ENCODE measurements at regions not wholly inside any gene's neighbourhood (a gene's known extent, or its start where the extent isn't known, plus 50 kb on each side); places are given as distances from the start of the nearest gene placed in this dataset.

DNA sequence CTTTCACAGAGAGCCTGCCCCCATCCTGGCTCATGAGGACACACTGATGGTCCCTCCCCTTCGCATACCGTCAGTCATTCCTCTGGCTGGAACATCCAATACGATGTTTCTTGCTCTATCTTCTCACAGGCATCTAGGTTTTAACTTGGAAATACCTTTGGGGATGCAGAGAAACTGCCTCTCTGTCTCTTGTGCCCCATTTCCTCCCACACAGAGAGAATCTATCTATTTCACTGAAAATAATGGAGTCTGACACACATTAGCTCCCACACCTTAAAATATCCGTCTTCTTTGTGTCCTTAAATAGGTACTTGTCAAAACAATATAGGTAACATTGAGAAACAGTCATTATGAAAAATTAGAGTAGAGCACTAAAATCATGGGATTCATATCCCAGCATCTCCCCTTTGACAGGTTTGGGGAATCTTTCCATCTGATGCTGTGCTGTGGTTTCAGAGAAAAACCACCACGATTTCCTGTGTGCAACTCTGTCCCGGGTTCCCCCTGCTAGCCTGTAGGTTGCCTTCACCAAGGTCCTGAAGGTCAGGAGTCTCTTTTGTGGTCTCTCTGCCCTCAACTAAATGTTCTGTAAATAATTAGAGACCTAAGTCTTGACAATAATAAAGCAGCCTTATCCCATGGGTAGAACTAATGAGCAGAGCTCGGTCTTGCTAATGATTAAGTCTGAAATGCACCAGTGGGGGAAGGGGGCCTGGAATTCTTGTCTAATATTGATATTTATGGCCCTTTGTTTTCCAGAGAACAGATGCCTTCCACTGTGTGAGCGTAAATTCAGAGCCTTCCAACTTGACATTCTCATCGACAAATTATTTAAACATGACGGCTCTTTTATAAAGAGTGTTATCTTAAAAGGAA, 371.0 kb downstream of the ICE1 start:
- no peaks in the 10 kb centered on the region for H3K36me3 ChIP-seq
- H3K4me1 ChIP-seq = no peaks in the 10 kb centered on the region
- DNase-seq = no peak
- TF ChIP-seq EP300 (IDR thresholded peaks at IDR 0.05; ENCODE audit: low read depth) (no peak), POLR2A (IDR thresholded peaks at IDR 0.05) (no peak), POLR2AphosphoS5 (IDR thresholded peaks at IDR 0.05) (no peak)
- TF ChIP-seq, protein P1, sequence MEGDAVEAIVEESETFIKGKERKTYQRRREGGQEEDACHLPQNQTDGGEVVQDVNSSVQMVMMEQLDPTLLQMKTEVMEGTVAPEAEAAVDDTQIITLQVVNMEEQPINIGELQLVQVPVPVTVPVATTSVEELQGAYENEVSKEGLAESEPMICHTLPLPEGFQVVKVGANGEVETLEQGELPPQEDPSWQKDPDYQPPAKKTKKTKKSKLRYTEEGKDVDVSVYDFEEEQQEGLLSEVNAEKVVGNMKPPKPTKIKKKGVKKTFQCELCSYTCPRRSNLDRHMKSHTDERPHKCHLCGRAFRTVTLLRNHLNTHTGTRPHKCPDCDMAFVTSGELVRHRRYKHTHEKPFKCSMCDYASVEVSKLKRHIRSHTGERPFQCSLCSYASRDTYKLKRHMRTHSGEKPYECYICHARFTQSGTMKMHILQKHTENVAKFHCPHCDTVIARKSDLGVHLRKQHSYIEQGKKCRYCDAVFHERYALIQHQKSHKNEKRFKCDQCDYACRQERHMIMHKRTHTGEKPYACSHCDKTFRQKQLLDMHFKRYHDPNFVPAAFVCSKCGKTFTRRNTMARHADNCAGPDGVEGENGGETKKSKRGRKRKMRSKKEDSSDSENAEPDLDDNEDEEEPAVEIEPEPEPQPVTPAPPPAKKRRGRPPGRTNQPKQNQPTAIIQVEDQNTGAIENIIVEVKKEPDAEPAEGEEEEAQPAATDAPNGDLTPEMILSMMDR (IDR thresholded peaks at IDR 0.05) = no peak
- intact Hi-C loops (cut with DNase I; ENCODE audit: low total_unique reads) (no loop called here), in situ Hi-C loops (cut with MboI; ENCODE audit: low pct_ligation_motif_present in 1 of 4, low pct_unique_long_range_greater_than_20kb in 1 of 4, low sequenced_read_pairs in 3 of 4) (no loop called here)
- H3K9me3 ChIP-seq = no peaks in the 10 kb centered on the region
- no peak overlapping the region for H3K4me3 ChIP-seq
- H3K27ac ChIP-seq = no peak overlapping the region
- WGBS, 2 donors (ENCODE audit: low coverage in 1 of 2) = 72 to 77% methylated on average over 6 to 10 of the region's 10 CpGs
- H3K27me3 ChIP-seq = no peaks in the 10 kb centered on the region

DNA sequence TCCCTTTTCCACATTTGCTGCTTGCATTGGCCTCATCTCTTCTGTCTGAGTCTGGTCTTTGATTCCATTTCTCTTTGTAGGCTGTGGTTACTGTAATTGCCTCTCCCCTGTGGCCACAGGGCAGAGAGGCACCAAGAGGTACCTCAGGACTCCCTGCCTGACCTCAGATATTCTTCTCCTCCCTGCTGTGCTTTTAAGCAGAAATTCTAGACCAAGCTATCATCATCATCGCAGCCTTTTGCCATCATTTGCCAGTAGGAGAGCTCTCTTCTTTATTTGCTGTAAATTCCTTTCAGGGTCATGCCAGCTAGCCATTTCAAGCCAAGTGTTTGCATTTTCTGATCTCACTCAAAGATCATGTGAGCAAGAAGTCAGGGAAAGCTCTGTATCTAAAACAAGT, 369.6 kb downstream of the ICE1 start:
- Histone ChIP-seq H3K27ac (no peak overlapping the region), H3K9me3 (no peaks in the 10 kb centered on the region), H3K4me1 (no peaks in the 10 kb centered on the region), H3K36me3 (no peaks in the 10 kb centered on the region), H3K27me3 (no peaks in the 10 kb centered on the region), H3K4me3 (no peak overlapping the region)
- in situ Hi-C loops (cut with MboI; ENCODE audit: low pct_ligation_motif_present in 1 of 4, low pct_unique_long_range_greater_than_20kb in 1 of 4, low sequenced_read_pairs in 3 of 4) = no loop called here
- WGBS, 2 donors (ENCODE audit: low coverage in 1 of 2) = 60 to 97% methylated on average over 1 of the region's 1 CpG
- TF ChIP-seq POLR2AphosphoS5 (IDR thresholded peaks at IDR 0.05) (no peak), POLR2A (IDR thresholded peaks at IDR 0.05) (no peak), EP300 (IDR thresholded peaks at IDR 0.05; ENCODE audit: low read depth) (no peak)
- TF ChIP-seq, protein P1 (IDR thresholded peaks at IDR 0.05) = no peak
- intact Hi-C loops (cut with DNase I; ENCODE audit: low total_unique reads) = no loop called here
- no peak for DNase-seq

DNA sequence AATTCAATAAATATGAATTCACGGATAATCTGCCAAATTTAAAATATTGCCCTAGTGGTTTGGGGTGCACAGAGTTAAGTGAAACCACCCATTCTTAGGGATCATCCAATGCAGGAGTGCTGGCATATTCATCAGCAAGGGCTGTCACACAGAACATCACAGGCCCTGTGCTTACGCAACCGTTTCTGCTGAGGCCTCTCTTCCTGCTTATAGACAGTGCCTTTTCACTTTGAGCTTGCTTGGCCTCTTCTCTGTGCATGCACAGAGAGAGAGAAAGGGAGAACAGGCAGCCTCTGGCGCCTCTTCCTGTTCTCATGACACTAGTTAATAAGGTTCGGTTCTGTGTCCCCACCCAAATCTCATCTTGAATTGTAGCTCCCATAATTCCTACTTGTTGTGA, 366.3 kb downstream of the ICE1 start:
- no peak for DNase-seq

DNA sequence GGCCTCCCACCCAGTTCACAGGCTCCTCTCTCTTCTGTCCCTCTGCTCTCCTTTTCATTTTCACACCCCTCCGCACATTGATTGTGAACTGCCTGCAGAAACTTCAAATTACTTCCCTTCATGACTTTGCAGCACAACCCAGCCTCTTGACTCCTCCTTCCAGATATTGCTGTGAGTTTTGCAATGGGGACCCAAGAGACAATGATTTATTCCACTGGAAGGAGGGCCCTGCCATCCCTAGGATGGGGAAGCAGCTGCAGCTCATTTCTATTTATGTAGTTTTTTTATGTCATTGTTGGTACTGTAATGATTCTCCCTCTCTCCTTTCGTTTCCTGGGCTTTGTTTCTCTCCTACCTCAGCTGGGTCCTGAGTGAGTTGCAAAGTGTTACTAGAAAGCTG, 364.9 kb downstream of the ICE1 start:
- TF ChIP-seq, protein P1 (IDR thresholded peaks at IDR 0.05) = no peak
- TF ChIP-seq POLR2AphosphoS5 (IDR thresholded peaks at IDR 0.05) = no peak
- no peak for TF ChIP-seq POLR2A (IDR thresholded peaks at IDR 0.05)
- no peak for TF ChIP-seq EP300 (IDR thresholded peaks at IDR 0.05; ENCODE audit: low read depth)
- Histone ChIP-seq H3K9me3 (no peaks in the 10 kb centered on the region), H3K27ac (no peak overlapping the region), H3K36me3 (no peaks in the 10 kb centered on the region), H3K4me1 (no peaks in the 10 kb centered on the region), H3K4me3 (no peak overlapping the region), H3K27me3 (no peaks in the 10 kb centered on the region)
- 50 to 79% methylated on average over 1 to 2 of the region's 2 CpGs for WGBS, 2 donors (ENCODE audit: low coverage in 1 of 2)
- DNase-seq = no peak
- in situ Hi-C loops (cut with MboI; ENCODE audit: low pct_ligation_motif_present in 1 of 4, low pct_unique_long_range_greater_than_20kb in 1 of 4, low sequenced_read_pairs in 3 of 4) (no loop called here), intact Hi-C loops (cut with DNase I; ENCODE audit: low total_unique reads) (no loop called here)

More for the DNA sequence above, 366.3 kb downstream of the ICE1 start:
- WGBS, 2 donors (ENCODE audit: low coverage in 1 of 2) = 85 to 100% methylated on average over 1 to 5 of the region's 5 CpGs
- Histone ChIP-seq H3K4me3 (no peak overlapping the region), H3K27me3 (no peaks in the 10 kb centered on the region), H3K36me3 (no peaks in the 10 kb centered on the region), H3K9me3 (no peaks in the 10 kb centered on the region), H3K27ac (no peak overlapping the region), H3K4me1 (no peaks in the 10 kb centered on the region)
- intact Hi-C loops (cut with DNase I; ENCODE audit: low total_unique reads) = no loop called here
- TF ChIP-seq, protein P1 (IDR thresholded peaks at IDR 0.05) = no peak
- in situ Hi-C loops (cut with MboI; ENCODE audit: low pct_ligation_motif_present in 1 of 4, low pct_unique_long_range_greater_than_20kb in 1 of 4, low sequenced_read_pairs in 3 of 4) = no loop called here

Measured in transverse colon (tissue), 4 donors.